Activated CD4-positive, alpha-beta T cell treated with anti-CD3 and anti-CD28 coated beads for 1 hour (primary cell): ENCODE measurements at regions not wholly inside any gene's neighbourhood (a gene's known extent, or its start where the extent isn't known, plus 50 kb on each side); places are given as distances from the start of the nearest gene placed in this dataset.
"Not testable (repeated sequence)": the region's sequence is repeated elsewhere in the genome, so short reads cannot be mapped to it uniquely, and the experiment has no call there.

Experiments
- DNase-seq: peaks from one replicate; pipeline ENCODE4 v3.0.0-alpha.2; 2020

DNA sequence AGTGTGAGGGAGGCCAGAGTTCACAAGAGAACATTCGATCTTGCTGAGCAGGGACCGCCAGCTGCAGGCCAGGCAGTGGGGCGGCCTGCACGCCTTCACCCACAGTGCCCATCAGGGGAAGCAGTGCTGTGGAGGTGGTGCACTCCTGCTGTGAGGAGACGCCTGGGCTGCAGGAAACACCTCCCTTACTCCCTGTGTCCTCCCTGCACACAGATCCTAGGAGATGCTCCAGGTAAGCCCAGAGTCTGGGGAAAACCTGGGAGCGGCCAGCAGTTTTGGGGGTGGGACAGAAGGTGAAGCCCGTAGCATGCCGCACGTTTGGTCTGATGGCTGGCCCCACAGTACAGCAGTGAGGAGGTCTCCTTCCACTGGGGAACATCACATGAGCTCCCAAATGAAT is 180.8 kb upstream of the RAB6C start:
- DNase-seq: no peak

DNA sequence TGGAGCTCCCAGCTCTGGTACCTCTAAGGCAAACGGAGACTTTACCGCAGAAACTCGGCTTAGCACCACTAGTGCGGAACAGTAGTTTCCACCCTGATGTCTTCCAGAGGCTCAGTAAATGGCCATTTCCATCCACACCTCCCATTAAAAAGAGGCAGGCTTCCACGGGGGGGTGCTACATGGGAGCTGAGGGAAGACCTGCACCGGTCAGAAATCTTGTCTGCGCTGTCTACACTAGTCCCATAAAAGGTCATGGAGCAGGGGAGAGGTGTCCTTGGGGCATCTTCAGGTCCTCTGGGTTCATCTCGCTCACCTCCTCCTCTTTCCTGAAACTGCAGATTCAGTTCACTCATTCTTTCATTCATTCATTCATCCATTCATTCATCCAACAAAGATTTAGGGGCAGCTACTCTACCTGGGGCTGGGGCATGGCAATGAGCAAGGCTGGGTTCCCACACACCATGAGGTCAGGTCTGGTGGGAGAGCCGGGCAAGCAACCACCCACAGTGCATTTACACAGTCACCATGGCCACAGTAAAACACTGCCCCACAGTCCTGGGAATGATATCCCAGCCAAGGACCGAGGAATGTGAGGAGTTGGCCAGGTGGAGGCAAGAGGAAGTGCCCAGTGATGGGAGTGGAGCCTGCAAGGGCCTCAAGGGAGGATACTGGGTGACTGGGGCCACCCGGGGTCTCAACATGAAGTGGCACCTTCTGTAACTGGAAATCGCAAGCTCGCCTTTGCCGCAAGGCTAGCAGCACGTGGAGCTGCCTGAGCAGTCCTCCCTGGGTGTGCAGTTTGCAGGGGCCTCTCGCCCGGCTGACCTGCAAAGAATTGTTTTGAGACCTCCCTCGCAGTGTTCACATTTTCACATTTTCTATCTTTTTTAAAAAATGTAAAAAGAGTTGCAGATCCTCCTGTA is 180.2 kb upstream of the RAB6C start:
- DNase-seq: no peak

DNA sequence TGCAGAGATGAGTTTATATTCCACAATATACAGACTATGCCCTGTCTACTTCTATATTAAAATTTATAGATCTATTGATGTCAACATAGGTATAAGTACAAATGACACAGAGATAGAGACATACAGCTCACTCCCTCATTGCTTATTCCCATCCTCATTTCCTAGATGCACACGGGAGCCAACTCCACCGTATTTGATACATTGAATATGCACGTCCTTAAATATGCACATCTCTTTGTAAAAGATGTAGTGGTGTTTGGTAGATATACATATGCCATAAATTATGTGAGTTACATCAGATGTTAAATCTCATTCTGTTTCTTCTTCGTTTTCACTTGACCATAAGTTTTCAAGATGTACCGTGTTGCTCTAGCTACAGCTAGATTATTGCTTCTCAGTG is 179.2 kb upstream of the RAB6C start:
- no peak for DNase-seq

DNA sequence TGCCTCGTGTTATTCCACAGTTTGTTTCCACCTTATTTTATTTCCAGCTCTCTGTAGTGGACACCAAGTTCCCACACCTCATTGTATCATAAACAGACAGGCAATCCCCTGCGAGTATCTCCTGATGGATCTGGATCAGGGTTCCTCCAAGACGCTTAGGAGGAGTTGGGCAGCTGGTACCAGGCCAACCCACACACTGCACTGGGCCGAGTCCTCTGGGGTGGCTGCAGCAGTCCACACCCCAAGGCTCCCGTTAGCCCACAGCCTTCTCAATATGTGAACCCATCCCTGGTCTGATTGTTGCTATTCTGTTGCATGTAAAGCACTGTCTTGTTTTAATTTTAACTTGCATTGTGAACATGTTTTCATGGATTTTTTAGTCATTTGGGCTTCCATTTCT is 178.8 kb upstream of the RAB6C start:
- no peak for DNase-seq

DNA sequence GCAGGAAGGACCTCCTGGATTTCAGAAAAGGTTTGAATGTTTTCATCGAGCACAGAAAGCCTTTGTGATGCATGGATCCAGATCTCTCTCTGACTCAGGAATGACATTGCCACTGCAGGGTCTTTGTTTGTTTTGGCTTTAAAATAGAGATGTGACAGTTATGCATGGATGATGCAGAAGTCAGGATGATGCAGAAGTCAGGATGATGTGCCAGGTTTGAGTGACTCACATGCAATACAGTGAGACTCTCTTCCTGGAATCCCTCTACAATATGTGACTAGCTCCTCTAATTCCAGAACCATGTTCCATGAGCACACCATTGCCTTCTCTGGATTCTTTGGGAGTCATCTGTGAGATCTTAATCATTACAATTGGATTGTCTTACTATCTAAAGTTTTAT is 177.9 kb upstream of the RAB6C start:
- DNase-seq: no peak

DNA sequence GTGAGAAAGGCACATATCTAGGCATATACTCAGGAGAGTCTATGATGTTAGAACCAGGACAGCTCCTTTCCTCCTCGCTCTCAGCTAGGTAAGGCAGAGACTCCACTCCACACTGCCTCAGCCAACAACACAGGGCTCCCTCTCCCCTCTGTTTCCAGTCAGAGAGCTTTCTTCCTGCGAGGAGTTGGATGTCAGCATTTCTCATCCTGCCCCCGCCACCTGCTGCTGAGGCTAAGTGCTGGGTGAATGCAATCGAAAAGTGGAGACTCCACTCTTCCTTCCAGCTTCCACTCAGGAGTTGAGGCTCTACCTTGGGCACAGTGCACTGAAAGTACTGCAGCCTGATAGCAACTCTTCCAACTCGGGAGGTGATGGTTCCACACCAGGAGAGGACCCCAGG is 177.2 kb upstream of the RAB6C start:
- DNase-seq: no peak

DNA sequence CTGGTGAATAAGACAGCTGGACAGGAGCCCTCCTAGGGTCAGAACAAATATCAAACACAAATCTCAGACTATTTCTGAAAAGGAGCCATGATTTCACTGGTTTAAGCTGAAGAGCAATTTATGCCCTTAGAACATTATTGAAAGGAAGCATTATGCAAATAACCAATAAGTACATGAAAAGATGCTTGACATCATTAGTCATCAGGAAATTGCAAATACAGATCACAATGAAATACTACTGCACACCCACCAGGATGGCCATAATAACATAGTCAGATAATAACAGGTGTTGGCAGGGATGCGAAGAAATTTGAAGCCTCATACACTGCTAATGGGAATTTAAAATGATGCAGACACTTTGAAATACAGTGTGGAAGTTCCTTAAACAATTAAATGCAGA is 176.4 kb upstream of the RAB6C start:
- no peak for DNase-seq

DNA sequence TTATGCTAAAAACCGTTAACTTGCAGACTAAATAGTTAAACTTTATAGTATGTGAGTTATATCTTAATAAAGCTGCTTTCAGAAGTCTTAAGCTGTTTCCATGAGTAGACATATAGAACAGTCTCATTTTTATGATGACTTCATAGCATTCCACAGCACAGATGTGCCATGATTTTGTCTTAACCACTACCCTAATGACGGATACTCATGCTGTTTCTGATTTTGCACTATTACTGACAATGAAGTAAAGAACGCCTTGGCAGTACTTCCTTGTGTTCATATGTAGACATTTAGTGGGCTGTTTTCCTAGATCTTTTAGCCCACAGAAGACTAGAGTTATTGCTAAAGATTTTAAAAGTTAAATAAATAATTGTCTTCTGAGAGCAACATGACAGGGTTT is 175.6 kb upstream of the RAB6C start:
- no peak for DNase-seq

DNA sequence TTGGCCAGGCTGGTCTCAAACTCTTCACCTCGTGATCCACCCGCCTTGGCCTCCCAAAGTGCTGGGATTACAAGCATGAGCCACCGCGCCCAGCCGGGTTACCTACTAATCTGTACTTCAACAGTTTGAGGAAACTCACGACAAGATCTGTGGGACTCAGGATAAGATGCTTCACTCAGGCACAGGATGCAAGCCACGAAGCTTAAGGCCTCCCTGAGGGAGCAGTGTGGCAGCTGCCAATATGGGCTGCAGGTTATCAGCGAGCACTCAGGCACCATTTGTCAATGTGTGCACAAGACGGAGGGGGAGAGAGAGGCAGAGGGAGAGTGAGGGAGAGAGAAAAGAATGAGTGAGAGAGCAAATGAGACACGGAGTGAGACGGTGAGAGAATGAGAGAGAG is 173.6 kb upstream of the RAB6C start:
- DNase-seq: no peak

DNA sequence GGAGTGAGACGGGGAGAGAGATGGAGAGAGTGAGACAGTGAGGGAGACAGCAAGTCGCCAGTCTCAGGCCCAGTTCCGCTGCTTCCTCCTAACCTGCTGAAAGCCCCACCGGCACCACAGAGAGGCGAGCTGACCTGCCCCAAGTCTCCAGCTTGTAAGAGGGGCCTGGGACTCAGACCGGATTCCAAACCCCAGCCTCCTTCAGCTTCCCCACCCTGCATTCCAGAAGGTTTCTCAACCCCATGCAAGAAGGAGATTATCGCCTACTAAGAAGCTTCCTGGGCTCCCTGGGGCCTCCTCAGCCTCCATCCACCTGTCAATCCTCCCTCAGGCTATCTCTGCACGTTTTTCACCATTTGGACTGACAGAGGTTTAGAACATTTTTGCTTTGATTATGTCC is 173.1 kb upstream of the RAB6C start:
- DNase-seq: no peak

DNA sequence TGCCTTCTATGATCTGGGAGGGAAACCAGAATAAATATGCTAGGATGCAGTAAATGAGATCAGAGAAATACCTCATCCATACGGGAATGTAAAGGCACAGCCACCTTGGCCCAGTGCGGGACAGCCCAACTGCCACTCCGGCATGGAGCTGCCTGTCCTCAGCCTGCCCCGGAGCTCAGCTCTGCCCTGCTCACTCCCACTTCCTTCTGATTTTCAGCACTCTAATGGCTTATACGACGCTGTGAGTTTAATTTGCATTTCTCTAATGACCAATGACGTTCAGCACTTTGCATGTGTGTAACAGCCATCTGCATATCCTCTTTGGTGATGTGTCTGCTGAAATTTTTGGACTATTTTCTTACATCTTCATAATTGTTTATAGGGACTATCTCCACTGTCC is 172.5 kb upstream of the RAB6C start:
- no peak for DNase-seq

DNA sequence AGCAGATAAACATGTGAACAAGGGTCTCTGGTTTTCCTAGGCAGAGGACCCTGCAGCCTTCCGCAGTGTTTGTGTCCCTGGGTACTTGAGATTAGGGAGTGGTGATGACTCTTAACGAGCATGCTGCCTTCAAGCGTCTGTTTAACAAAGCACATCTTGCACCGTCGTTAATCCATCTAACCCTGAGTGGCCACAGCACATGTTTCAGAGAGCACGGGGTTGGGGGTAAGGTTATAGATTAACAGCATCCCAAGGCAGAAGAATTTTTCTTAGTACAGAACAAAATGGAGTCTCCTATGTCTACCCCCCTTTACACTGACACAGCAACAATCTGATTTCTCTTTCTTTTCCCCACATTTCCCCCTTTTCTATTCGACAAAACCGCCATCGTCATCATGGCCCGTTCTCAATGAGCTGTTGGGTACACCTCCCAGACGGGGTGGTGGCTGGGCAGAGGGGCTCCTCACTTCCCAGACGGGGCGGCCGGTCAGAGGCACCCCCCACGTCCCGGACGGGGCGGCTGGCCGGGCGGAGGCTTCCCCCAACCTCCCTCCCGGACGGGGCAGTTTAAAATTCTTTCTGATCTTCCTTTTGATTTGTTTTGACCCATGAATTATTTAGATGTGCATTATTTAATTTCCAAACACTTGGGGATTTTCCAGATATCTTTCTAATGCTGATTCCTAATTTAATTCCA is 171.7 kb upstream of the RAB6C start:
- DNase-seq: not testable (repeated sequence)

DNA sequence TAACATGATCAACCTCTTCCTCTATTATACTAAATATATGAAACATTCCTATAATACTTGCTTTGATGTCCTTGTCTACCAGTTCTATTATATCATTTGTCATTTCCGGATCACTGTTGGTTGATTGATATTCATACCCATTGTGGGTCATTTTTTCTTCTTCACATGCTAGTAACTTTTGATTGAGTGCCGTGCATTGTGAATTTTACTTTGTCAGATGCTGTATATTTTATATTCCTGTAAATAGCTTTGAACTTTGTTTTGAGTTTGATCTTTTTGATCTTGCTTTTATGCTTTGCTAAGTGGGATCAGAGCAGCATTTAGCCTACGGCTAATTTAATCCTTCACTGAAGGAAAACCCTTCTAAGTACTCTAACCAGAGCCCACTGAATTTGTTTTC is 168.9 kb upstream of the RAB6C start:
- DNase-seq: no peak

DNA sequence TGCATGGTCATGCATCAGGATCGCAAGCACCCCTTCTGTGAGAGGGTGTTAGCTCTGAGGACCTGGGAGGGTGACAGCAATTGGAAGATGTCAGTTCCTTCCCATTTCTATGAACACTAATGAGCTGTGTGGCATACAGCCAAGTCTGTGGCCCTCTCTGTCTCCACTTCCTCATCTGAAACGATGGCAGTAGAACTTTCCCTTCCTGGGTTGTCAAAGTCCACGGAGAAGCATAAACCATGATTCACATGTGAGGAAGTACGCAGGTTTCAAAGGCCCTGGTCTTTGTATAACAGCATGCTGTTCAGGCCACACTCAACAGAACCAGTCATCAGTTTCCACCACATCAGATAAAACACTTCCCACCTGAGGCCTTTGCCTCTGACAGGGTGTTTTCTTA is 167.4 kb upstream of the RAB6C start:
- DNase-seq: no peak

DNA sequence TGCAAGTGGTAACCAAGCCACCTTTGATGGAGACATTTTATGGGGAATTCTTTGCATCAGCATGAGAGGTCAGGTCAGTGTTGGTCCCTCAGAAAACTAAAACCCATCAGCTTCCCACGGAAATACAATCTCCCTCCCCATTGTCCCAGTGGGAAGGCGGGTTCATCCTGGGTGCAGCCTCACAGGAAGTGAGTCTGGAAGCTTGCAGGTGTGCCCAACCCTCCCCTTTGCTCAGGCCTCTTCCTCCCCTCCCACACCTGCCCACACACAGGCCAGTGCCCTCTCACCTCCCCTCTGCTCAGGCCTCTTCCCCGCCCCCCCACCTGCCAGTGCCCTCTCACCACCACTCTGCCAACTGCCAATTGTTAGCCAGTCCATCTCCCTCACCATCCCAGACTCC is 166.8 kb upstream of the RAB6C start:
- DNase-seq: no peak

DNA sequence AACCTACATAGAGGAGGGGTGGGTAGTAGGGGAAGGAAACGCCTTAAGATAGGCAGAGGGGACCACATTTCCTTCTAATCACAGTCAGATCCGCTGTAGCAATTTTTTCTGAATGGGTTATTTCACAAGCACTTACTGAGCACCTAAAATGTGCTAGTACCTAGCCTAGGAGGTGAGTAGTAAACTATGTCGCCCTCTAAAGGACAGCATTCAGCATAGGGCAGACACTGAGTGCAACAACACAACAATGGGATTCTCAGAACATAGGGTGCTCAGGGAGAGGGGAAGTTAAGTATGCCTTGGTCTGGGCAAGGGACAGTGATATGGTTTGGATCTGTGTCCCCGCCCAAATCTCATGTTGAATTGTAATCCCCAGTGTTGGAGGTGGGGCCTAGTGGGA is 166.1 kb upstream of the RAB6C start:
- no peak for DNase-seq

DNA sequence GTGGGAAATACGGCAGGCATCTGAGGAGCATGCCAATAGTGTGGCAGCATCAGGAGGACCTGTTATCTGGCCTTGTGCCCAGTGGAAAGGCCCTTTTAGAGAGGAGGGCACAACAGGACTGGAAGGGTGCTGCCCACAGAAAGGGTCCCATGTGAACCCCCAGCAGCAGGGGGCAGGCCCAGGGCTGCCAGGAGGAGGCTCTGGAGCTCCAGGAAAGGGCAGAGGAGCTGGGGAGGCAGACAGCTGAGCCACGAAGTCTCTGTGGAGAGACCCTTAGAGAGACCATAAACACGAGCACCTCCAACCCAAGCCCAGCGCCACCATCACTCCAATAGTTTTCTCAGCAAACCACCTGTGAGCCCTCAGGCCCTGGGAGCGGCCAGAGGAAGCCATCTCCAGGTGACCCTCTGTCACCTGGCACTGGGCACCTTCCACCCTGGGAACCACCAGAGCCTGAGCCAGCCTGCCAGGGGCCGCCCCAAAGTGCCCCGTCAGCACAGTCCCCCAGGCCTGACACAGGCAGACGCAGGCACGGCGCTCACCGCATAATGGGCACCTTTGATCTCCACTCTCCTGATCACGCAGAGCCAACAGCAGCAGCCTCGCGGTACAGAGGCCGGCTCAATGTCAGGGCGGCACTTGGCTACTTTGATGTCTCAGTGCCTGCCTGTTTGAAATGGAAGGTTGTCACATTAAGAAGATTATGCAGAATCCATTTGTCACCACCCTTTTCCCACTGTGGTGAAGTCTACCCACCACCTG is 162.5 kb upstream of the RAB6C start:
- DNase-seq: no peak

DNA sequence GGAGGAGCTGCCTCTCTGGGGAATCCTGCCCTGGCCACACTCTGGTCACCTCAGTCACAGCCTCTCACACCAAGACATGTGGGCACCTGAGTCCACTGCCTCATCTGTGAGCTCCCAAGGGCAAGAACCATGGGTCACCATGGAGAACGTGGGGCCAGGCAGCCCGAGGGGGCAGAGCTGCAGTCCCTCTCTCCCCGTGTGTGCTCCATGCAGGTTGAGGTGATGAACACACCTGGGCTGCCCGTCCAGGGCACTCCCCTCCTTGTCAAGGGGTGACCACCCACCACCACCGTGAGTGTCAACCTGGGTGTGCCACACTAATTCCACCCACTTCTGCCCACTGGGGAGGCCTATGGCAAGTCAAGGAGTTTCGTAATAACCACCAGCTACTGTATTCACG is 159.6 kb upstream of the RAB6C start:
- DNase-seq: no peak

DNA sequence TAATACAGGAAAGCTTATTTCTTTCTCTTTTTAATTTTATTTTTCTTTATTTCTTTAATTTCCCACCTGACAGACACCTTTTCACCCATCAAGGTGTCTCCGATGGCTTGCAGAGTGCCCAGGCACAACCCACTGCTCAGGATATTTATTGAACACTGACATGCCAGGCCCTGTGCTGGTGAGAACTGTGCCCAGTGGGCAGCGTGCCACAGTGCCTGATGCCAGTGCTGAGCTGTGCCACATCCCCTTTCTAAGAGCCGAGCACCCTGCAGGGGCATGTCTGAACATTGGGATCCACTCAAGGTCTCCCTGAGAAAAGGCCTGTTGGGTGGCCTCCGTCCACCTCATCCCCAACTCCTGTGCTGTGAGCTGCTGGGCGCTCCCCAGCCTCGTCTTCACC is 158.6 kb upstream of the RAB6C start:
- DNase-seq: no peak

DNA sequence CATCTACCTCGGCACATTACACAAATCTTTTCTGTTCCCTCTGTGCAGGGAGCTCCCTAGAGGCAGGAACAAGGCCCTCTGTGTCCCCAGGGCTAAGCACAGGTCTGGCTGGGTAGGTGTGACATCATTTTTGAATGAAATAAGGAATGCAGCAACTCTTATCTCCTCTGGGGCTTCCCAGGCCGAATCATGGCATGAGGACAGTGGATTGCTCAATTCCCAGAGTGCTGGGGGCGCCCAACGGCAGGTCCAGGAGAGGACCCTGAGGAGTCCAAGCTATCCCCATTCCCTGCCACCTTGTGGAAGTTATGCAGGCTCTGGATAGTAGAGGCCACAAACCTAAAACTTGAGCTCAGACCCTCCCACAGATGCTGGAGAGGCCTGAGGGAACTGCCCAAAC is 158.0 kb upstream of the RAB6C start:
- no peak for DNase-seq

DNA sequence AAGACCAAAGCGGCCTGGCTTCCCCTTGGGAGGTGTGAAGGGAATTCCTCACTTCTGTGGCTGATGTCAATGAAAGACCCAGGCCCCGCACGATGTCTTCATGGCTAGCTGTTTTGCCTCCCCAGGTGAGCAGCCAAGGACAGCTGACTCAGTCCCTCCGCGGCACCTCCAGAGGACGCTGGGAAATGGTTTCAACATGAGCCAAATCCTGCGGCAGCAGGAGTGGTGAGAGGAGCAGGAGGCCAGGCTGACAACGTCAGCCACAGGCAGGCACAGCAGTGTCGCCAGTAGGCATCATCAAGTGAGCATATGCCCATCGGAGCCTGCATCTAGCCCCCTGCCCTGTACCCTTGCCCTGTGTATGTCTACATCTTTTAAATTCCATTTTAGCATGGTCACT is 156.4 kb upstream of the RAB6C start:
- DNase-seq: no peak

DNA sequence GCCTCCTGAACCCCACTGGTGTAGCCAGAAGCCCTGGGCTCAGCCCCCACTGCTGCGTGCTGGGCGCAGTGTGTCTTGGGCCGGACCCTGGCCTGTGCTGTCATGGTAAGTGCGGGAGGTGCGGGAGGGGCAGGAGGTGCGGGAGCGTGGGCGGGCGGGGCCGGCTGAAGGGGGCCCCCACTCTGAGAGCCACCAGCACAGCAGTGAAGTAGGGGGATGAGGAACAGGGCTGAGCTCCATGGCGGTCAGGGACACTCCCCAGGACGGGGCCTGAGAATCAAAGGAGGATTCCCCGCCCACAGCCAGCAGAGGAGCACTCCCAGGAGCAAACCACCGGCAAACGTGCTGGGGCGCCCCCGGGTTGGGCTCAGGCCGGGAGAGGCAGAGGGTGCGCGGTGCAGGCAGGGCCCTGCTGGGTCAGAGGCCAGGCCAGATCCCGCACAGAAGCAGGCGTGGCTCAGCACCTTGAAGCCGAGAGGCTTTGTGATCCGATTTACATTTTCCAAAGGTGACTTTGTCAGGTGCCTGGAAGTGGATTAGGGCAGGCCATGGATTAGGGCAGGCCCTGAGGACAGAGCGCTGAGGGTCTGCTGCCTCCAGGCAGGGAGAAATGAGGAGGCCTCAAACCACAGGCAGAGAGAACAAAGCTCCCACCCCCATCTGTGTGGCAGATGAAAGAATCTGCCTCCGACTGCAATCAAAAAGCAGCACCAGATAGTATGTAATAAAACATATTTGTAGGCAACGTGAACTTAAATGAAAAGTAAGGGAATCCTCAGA is 152.0 kb upstream of the RAB6C start:
- DNase-seq: no peak

DNA sequence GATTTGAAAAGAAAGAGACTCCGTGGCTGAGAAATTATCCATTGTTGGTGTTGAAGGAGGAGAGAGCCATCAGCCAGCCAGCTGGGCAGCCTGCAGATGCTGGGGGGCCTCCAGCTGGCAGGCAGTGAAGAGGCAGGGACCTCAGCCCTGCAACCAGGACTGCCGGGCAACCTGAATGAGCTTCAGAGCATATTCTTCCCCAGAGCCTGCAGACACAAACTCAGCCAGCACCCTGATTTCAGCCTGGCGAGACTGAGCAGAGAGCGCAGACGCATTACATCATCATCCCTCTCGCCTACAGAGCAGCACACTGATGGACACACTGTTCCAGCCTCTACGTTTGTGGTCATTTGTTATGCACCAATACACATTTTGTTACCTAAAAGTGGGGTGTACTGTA is 150.7 kb upstream of the RAB6C start:
- DNase-seq: no peak
